Tibial nerve (tissue), 4 donors: ENCODE measurements at regions not wholly inside any gene's neighbourhood (a gene's known extent, or its start where the extent isn't known, plus 50 kb on each side); places are given as distances from the start of the nearest gene placed in this dataset.
"Not testable (repeated sequence)": the region's sequence is repeated elsewhere in the genome, so short reads cannot be mapped to it uniquely, and the experiment has no call there.

Experiments
- CTCF ChIP-seq, 5 experiments: fragments of 200-600 bp in 3 of 5; fragments of 450-650 bp in 2 of 5; sonication (generic) in 3 of 5; IDR thresholded peaks; one replicate each; pipeline ENCODE4 v1.5.1; 2016 to 2019; ENCODE audit warnings: antibody characterized with exemption in 5 of 5, mild to moderate bottlenecking in 3 of 5, moderate library complexity in 2 of 5
- EP300 ChIP-seq, 2 donors: sonication (generic); formaldehyde crosslinking; IDR thresholded peaks; one replicate each; pipeline ENCODE4 v1.6.1; 2017; ENCODE audit warnings: antibody characterized with exemption in 2 of 2, mild to moderate bottlenecking in 1 of 2
- POLR2A ChIP-seq, 2 donors: fragments of 450-650 bp; IDR thresholded peaks; one replicate each; pipeline ENCODE4 v1.6.1; 2017; ENCODE audit warnings: antibody characterized with exemption in 2 of 2, mild to moderate bottlenecking in 2 of 2, moderate library complexity in 2 of 2

DNA sequence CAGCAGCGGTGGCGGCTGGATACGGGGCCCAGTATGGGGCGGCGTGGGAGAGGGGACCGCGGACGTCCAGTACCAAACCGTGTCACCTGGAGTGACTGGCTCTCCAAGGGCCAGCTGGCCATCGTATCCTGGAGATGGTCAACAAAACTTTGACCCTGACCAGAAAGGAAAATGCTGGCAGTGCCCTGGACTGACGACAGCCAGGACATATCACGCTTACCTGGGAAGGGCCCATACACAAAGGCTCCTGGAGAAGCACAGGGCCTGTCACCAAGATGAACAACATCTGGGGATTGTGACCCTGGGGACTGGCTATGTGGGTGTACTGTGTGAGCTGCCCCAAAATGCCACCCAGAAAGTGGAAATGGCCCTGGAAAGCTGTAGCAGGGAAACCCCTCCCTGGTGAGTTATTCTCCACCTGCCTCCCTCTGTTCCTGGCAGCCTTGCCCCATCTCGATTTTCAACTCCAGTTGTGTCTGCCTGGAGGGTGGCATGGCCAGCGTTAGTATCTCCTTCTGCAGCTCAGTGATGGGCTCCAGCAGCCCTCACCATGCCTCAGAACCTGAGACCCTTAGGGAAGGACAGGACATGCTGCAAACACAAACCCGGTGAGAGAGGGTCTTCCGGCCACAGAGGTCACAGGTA, 117.6 kb upstream of the KCNJ18 start:
- not testable (repeated sequence) for TF ChIP-seq EP300, CTCF, POLR2A (IDR thresholded peaks at IDR 0.05)
